Stimulated activated CD8-positive, alpha-beta memory T cell treated with anti-CD3 and anti-CD28 coated beads, Interleukin-4, amount 100 ng/mL, for 4 hours (primary cell): ENCODE measurements at regions not wholly inside any gene's neighbourhood (a gene's known extent, or its start where the extent isn't known, plus 50 kb on each side); places are given as distances from the start of the nearest gene placed in this dataset.

ENCODE experiments used
- DNase-seq, 2 donors: peaks; one replicate each; pipeline ENCODE4 v3.0.0-alpha.2; 2020; ENCODE audit warnings: low read depth in 2 of 2, low spot score in 1 of 2

DNA sequence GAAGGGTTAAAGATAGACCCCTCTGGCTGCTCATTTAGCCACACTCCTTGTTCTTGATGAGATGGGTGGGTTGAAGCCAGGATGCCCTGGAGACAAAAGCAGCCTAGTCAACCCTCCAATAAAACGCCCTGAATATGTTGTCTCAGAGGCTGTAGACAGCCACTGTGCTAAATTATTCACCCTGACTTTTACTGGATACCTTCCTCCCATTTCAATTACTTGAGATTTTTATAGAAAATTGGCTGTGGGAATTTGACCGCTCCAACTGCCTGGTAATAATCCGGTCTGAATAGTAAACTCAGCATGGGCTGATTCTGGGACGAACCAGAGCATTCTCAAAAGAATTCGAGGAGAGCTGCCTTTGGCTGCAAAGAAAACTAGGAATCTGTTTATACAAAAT, 104.2 kb downstream of the SNX18 start:
- no peak for DNase-seq

DNA sequence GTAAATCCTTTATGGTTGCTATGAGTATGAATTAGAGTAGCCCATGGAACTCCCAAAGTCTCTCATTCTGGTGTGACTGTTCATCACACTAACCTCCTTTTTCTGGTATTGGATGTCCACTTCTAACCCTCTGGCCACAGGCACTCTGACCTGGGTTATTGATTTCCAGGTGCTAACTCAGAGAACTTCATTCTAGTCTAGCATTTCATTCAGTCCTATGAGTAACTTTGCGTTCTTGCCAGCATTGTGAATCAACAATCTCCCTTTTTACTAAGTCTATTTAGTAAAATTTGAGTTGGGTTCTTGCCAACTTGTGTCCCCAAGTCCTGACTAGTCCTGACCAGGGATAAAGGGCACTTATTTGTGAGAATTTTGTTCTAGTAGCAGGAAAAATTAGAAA, 103.5 kb downstream of the SNX18 start:
- no peak for DNase-seq

DNA sequence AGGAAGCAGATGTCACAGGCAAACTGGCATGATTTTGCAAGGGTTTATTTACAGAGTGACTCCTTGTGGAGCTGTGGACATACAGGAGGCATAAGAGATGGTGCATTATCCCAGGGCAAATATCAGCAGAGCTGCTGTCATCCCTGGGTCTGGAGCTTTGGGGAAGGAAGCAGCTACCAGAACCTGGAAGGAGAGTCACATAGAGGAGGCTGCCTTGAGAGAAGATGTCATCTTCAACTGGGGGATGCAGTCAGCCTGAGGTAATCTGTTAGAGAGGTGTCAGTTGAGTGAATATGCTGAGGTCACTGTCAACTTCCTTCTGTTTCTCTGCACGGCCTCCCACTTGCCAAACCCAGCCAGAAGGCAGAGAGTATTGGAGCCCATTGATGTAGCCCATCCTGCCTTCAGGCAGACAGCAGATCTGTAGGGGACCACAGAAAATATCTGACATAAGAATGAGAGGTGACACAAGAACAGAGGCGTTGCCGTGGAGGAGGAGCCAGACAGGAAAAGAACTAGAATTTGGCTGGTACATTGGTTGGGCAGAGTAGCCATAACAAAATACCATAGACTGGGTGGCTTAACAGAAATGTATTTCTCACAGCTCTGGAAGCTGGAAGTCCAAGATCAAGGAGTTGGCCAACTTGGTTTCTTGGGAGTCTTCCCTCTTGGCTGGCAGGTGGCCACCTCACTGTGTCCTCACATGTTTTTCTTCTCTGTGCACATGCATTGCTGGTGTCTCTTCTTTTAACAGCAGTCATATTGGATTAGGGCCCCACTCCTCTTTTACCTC, 102.8 kb downstream of the SNX18 start:
- DNase-seq: no peak

DNA sequence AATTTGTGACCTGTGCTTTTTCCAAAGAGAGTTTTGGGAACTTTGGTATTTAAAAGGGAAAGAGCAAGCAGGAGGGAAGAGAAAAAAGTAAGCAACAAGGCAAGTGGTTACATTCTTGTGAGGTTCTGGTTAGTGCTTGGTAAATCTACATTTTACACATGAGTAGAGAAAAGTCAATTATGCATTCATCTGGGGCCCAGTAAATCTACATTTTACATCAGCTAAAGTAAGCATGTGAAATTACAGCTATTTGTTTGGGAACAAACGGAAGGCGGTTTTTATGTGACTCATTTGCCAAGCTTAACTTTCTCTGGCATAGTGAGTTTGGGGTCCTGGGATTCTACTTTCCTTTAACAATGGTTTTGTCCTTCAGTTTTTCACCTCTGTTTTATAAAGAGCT, 102.2 kb downstream of the SNX18 start:
- DNase-seq: no peak

DNA sequence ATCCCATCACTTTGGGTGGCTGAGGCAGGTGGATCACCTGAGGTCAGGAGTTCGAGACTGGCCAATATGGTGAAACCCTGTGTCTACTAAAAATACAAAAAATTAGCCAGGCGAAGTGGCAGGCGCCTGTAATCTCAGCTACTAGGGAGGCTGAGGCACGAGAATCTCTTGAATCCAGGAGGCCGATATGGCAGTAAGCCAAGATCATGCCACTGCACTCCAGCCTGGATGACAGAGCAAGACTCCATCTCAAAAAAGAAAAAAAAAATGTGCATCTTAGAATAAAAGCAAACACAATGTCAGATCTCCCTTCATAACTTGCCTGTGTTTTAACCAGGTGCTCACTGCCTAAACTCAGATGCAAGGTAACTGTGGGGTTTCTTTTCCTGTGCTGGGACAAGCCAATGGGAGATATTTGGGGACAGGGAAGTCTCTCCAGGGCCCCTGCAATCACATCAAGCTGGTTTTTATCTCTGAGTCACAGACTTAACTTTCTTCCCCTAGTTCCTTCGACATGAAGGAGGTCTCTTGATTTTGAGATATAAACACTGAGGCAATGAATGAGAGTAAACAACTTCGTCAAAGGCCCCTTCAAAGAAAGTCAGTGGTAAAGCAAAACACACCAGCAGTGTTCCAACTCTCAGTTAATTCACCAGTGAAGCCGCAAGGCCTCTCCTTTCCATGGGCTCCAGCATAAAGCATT, 99.1 kb downstream of the SNX18 start:
- DNase-seq: no peak

- DNase-seq: no peak
Measured at GRCh38 chr5:54616031-54616430, 98.5 kb downstream of the SNX18 start.

DNA sequence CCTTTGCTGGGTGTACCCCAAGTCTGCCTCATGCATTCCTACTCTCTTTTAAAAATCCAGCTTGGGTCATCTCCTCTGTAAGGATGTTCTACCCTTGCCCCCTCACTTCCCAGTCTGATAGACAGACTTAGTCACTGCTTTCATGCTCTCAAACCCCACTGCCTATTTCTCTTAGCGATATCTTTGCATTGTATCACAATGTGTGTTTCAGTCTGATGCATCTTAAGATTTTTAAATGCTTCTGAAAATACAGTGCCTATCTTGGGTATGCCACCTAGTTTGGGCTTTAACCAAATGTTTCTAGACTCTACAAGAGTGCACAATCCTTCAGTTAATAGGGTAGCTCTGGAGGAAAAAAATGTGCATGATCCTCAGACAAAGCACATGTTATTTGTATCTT, 97.8 kb downstream of the SNX18 start:
- DNase-seq: no peak

GRCh38 chr5:54612711-54613110, 95.2 kb downstream of the SNX18 start:
- DNase-seq: no peak

DNA sequence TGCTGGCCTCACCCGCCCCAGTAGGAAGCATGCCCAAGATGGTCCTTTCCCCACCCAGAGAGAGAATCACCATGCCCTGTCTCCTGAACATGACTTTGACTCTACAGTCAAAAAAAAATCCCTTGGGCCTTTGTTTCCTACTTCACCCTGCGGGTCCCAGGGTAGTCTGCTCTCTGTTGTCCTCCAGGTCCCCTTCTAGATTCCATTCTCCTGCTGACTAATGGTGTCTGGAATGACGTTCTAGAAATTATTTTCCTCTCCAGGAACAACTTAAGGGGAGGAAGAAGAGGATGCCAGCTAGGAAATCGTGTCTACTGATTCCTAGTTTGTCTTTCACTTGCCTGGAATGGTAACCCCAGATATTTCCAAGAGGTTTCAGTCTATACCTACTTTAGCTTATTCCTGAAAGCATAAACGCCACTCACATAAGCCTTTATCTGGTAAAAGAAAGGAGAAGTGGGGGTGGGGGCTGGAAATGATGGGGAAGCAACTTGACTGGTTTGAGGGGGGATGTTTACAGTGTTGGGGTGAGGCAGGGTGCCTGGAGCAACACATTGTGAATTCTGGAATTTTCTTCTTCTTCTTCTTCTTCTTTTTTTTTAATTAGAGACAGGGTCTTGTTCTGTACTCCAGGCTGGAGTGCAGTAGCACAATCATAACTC, 93.9 kb downstream of the SNX18 start:
- no peak for DNase-seq

- DNase-seq: no peak
Measured at GRCh38 chr5:54610197-54610944, 92.8 kb downstream of the SNX18 start.

DNA sequence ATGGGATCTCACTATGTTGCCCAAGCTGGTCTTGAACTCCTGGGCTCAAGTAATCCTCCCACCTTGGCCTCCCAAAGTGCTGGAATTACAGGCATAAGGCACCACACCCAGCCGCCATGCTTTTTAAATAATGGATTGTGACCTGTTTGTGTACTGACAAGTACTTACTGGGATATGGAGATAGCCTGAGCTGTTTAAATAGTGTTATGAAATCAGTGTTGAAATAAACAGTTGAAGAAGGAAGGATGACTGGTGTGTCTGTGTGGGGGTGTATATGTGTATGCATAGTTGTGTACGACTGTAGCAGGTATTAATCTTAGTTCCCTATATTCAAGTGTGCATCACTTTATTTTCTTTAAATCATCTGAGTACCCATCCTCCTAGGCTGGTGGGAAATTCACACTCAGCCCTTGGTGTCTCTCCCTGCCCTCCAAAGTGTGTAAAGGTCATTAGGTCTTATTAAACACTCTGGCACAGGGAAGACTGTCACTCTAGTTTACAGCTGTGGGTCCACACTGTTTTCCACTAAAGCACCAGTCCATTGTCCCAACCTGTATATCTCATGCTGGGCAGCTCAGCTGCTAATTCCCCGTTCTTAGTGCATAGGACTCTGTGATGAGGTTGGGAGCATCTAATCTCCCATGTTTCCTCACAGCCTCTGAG, 91.0 kb downstream of the SNX18 start:
- DNase-seq: no peak

- no peak for DNase-seq
Measured at GRCh38 chr5:54607006-54607405, 89.4 kb downstream of the SNX18 start.

DNA sequence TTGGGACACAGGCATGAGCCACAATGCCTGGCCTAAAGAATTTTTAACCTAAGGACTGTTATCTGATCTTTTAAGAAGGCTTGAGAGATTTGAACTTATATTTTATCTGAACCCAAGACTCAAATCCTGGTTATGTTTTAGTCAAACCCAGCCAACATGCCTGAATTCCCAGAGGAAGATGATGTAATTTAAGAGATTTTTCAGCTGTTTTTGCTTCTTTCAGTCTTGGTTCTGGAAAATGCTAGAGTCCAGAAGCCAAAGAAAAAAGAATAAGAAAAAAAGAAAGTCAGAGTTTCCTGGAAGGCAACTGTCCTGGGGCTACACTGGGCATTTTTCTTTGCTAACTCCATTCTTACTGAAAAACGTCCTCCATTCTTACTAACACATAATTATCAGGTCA, 85.8 kb downstream of the SNX18 start:
- no peak for DNase-seq

- DNase-seq: no peak
Measured at GRCh38 chr5:54602475-54602874, 84.9 kb downstream of the SNX18 start.

GRCh38 chr5:54601411-54602230, 84.1 kb downstream of the SNX18 start:
- DNase-seq: no peak
